ENCODE measurements at regions not wholly inside any gene's neighbourhood (a gene's known extent, or its start where the extent isn't known, plus 50 kb on each side); places are given as distances from the start of the nearest gene placed in this dataset.

- Histone ChIP-seq H3K9me3 (ENCODE audit: control insufficient read depth, low read length) (no peaks in the 10 kb centered on the region), H3K4me3 (ENCODE audit: insufficient read depth, low read depth, low read length, poor library complexity, severe bottlenecking) (no peak overlapping the region), H3K36me3 (ENCODE audit: control insufficient read depth, insufficient read depth, low read length) (no peaks in the 10 kb centered on the region), H3K4me1 (ENCODE audit: control insufficient read depth, insufficient read depth, low read length, poor library complexity, severe bottlenecking) (no peaks in the 10 kb centered on the region), H3K27ac (ENCODE audit: insufficient read depth, low read length, poor library complexity, severe bottlenecking) (no peak overlapping the region), H3K27me3 (replicated peaks; ENCODE audit: control insufficient read depth, insufficient read depth, low read length, poor library complexity, severe bottlenecking) (no peaks in the 10 kb centered on the region)
- DNase-seq, result no peak
Observed at GRCh38 chr9:129285382-129285781, 107.3 kb upstream of the IER5L start.

GRCh38 chr9:129284607-129285291 is 106.7 kb upstream of the IER5L start:
- no peaks in the 10 kb centered on the region for H3K9me3 ChIP-seq (ENCODE audit: control insufficient read depth, low read length)
- H3K4me3 ChIP-seq (ENCODE audit: insufficient read depth, low read depth, low read length, poor library complexity, severe bottlenecking), result no peak overlapping the region
- no peaks in the 10 kb centered on the region for H3K4me1 ChIP-seq (ENCODE audit: control insufficient read depth, insufficient read depth, low read length, poor library complexity, severe bottlenecking)
- H3K27me3 ChIP-seq (replicated peaks; ENCODE audit: control insufficient read depth, insufficient read depth, low read length, poor library complexity, severe bottlenecking), result no peaks in the 10 kb centered on the region
- no peak overlapping the region for H3K27ac ChIP-seq (ENCODE audit: insufficient read depth, low read length, poor library complexity, severe bottlenecking)
- H3K36me3 ChIP-seq (ENCODE audit: control insufficient read depth, insufficient read depth, low read length), result no peaks in the 10 kb centered on the region
- no peak for DNase-seq

- no peak overlapping the region for H3K4me3 ChIP-seq (ENCODE audit: insufficient read depth, low read depth, low read length, poor library complexity, severe bottlenecking)
- DNase-seq, result no peak
Observed at GRCh38 chr9:129283705-129284606, 105.9 kb upstream of the IER5L start.

GRCh38 chr9:129283291-129283691 is 105.2 kb upstream of the IER5L start:
- no peaks in the 10 kb centered on the region for H3K4me1 ChIP-seq (ENCODE audit: control insufficient read depth, insufficient read depth, low read length, poor library complexity, severe bottlenecking)
- H3K9me3 ChIP-seq (ENCODE audit: control insufficient read depth, low read length), result no peaks in the 10 kb centered on the region
- no peak overlapping the region for H3K27ac ChIP-seq (ENCODE audit: insufficient read depth, low read length, poor library complexity, severe bottlenecking)
- H3K27me3 ChIP-seq (replicated peaks; ENCODE audit: control insufficient read depth, insufficient read depth, low read length, poor library complexity, severe bottlenecking), result no peaks in the 10 kb centered on the region
- no peak overlapping the region for H3K4me3 ChIP-seq (ENCODE audit: insufficient read depth, low read depth, low read length, poor library complexity, severe bottlenecking)
- DNase-seq, result no peak
- H3K36me3 ChIP-seq (ENCODE audit: control insufficient read depth, insufficient read depth, low read length), result no peaks in the 10 kb centered on the region

More at GRCh38 chr9:129283705-129284606, 105.9 kb upstream of the IER5L start:
- no peaks in the 10 kb centered on the region for H3K36me3 ChIP-seq (ENCODE audit: control insufficient read depth, insufficient read depth, low read length)
- no peaks in the 10 kb centered on the region for H3K27me3 ChIP-seq (replicated peaks; ENCODE audit: control insufficient read depth, insufficient read depth, low read length, poor library complexity, severe bottlenecking)
- H3K9me3 ChIP-seq (ENCODE audit: control insufficient read depth, low read length), result no peaks in the 10 kb centered on the region
- H3K4me1 ChIP-seq (ENCODE audit: control insufficient read depth, insufficient read depth, low read length, poor library complexity, severe bottlenecking), result no peaks in the 10 kb centered on the region
- no peak overlapping the region for H3K27ac ChIP-seq (ENCODE audit: insufficient read depth, low read length, poor library complexity, severe bottlenecking)

- DNase-seq, result no peak
- Histone ChIP-seq H3K9me3 (ENCODE audit: control insufficient read depth, low read length) (no peaks in the 10 kb centered on the region), H3K27me3 (replicated peaks; ENCODE audit: control insufficient read depth, insufficient read depth, low read length, poor library complexity, severe bottlenecking) (no peaks in the 10 kb centered on the region), H3K27ac (ENCODE audit: insufficient read depth, low read length, poor library complexity, severe bottlenecking) (no peak overlapping the region), H3K36me3 (ENCODE audit: control insufficient read depth, insufficient read depth, low read length) (no peaks in the 10 kb centered on the region), H3K4me3 (ENCODE audit: insufficient read depth, low read depth, low read length, poor library complexity, severe bottlenecking) (no peak overlapping the region), H3K4me1 (ENCODE audit: control insufficient read depth, insufficient read depth, low read length, poor library complexity, severe bottlenecking) (no peaks in the 10 kb centered on the region)
Observed at GRCh38 chr9:129282731-129283211, 104.7 kb upstream of the IER5L start.

- DNase-seq, result no peak
- Histone ChIP-seq H3K27ac (ENCODE audit: insufficient read depth, low read length, poor library complexity, severe bottlenecking) (no peak overlapping the region), H3K4me1 (ENCODE audit: control insufficient read depth, insufficient read depth, low read length, poor library complexity, severe bottlenecking) (no peaks in the 10 kb centered on the region), H3K36me3 (ENCODE audit: control insufficient read depth, insufficient read depth, low read length) (no peaks in the 10 kb centered on the region), H3K9me3 (ENCODE audit: control insufficient read depth, low read length) (no peaks in the 10 kb centered on the region), H3K4me3 (ENCODE audit: insufficient read depth, low read depth, low read length, poor library complexity, severe bottlenecking) (no peak overlapping the region), H3K27me3 (replicated peaks; ENCODE audit: control insufficient read depth, insufficient read depth, low read length, poor library complexity, severe bottlenecking) (no peaks in the 10 kb centered on the region)
Observed at GRCh38 chr9:129282272-129282671, 104.2 kb upstream of the IER5L start.

GRCh38 chr9:129281506-129282145 is 103.6 kb upstream of the IER5L start:
- Histone ChIP-seq H3K4me3 (ENCODE audit: insufficient read depth, low read depth, low read length, poor library complexity, severe bottlenecking) (no peak overlapping the region), H3K4me1 (ENCODE audit: control insufficient read depth, insufficient read depth, low read length, poor library complexity, severe bottlenecking) (no peaks in the 10 kb centered on the region), H3K9me3 (ENCODE audit: control insufficient read depth, low read length) (no peaks in the 10 kb centered on the region), H3K27ac (ENCODE audit: insufficient read depth, low read length, poor library complexity, severe bottlenecking) (no peak overlapping the region), H3K36me3 (ENCODE audit: control insufficient read depth, insufficient read depth, low read length) (no peaks in the 10 kb centered on the region), H3K27me3 (replicated peaks; ENCODE audit: control insufficient read depth, insufficient read depth, low read length, poor library complexity, severe bottlenecking) (no peaks in the 10 kb centered on the region)
- no peak for DNase-seq

- no peaks in the 10 kb centered on the region for H3K4me1 ChIP-seq (ENCODE audit: control insufficient read depth, insufficient read depth, low read length, poor library complexity, severe bottlenecking)
- H3K36me3 ChIP-seq (ENCODE audit: control insufficient read depth, insufficient read depth, low read length), result no peaks in the 10 kb centered on the region
- H3K27ac ChIP-seq (ENCODE audit: insufficient read depth, low read length, poor library complexity, severe bottlenecking), result no peak overlapping the region
- H3K27me3 ChIP-seq (replicated peaks; ENCODE audit: control insufficient read depth, insufficient read depth, low read length, poor library complexity, severe bottlenecking), result no peaks in the 10 kb centered on the region
- DNase-seq, result no peak
- no peaks in the 10 kb centered on the region for H3K9me3 ChIP-seq (ENCODE audit: control insufficient read depth, low read length)
- H3K4me3 ChIP-seq (ENCODE audit: insufficient read depth, low read depth, low read length, poor library complexity, severe bottlenecking), result no peak overlapping the region
Observed at GRCh38 chr9:129280623-129281271, 102.7 kb upstream of the IER5L start.

- Histone ChIP-seq H3K4me1 (ENCODE audit: control insufficient read depth, insufficient read depth, low read length, poor library complexity, severe bottlenecking) (no peaks in the 10 kb centered on the region), H3K36me3 (ENCODE audit: control insufficient read depth, insufficient read depth, low read length) (no peaks in the 10 kb centered on the region), H3K27me3 (replicated peaks; ENCODE audit: control insufficient read depth, insufficient read depth, low read length, poor library complexity, severe bottlenecking) (no peaks in the 10 kb centered on the region), H3K4me3 (ENCODE audit: insufficient read depth, low read depth, low read length, poor library complexity, severe bottlenecking) (no peak overlapping the region), H3K27ac (ENCODE audit: insufficient read depth, low read length, poor library complexity, severe bottlenecking) (no peak overlapping the region), H3K9me3 (ENCODE audit: control insufficient read depth, low read length) (no peaks in the 10 kb centered on the region)
- DNase-seq, result no peak
Observed at GRCh38 chr9:129280236-129280622, 102.2 kb upstream of the IER5L start.
